ENCODE measurements at regions not wholly inside any gene's neighbourhood (a gene's known extent, or its start where the extent isn't known, plus 50 kb on each side); places are given as distances from the start of the nearest gene placed in this dataset.
"Not testable (repeated sequence)": the region's sequence is repeated elsewhere in the genome, so short reads cannot be mapped to it uniquely, and the experiment has no call there.

DNA sequence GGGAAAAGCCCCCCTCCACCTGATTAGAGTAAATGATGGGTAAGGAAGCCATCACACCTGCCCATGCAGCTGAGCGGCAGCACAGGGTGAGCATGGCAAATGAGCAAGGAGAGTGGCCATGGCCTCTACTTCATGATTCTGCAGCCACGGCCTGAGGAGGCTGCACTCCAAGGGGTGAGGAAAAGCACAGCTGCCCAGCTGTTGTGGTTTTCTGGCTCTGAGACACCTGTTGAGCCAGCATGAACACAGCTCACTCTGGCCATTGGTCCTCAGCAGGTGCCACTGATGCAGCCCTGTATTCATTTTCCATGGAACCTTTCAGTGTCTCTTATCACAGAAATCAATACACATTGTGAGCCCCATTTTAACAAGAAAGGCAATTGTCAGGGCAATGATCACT, 707.2 kb downstream of the AACS start:
- DNase-seq (ENCODE audit: low spot score), result no peak

DNA sequence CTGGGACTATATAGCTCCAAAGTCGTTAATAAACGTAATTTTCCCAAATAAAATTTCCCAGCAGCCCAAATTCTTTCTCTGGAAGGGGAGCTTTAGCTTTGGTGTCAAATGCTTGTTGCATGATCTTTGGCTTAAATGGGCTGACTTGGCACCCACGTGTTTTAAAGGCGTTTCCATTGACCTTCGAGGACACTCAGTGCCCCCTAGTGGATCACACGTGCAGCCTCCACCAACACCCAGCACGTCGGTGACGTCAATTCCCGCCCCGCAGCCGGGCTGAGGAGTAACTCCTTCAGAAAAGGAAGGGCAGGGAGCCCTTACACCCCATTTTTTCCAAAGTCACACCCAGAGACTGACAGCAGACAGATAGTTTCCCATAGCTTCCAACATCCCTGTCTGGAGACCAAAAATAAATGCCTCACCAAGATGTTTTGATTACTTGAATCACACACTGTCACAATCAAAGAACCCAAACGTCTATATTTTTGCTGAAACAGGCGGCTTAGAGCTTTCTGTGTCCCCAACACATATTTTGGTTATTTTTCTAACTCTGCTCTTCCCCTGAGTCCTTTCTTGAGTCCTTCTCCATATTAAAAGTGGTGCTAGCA, 707.9 kb downstream of the AACS start:
- no peak for DNase-seq (ENCODE audit: low spot score)

DNA sequence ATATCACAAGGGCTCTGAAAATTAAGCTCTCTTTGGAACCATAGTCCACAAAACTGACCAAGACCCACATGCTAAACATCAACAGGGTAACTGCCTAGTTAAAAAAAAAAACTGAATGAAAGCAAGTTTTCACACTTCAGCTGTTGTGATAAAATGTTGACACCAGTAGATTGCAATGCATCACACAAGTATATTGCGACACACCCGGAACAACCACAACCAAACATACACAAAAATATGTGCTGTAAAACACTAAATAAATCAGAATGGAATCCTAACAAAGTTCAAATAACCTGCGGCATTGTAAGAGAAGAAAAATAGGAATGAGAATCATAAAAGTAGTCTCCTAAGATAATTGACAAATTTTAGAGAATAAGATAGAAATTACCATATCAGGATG, 710.3 kb downstream of the AACS start:
- no peak for DNase-seq (ENCODE audit: low spot score)

DNA sequence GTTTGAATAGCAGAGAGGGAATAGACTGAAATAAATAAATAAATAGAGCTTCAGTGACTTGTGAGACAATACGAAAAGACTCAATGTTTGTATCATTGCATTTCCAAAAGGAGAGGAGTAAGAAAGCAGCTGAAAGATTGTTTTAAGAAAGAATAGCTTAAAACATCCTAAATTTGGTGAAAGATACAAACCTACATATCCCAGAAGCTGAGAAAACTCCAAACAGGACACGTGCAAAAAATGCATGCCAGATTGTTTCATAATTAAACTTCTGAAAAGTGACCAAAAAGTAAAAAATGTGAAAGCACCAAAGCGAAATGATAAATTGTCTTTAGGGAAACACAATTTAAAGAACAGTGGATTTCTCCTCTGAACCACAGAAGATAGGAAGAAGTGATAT, 711.0 kb downstream of the AACS start:
- no peak for DNase-seq (ENCODE audit: low spot score)

DNA sequence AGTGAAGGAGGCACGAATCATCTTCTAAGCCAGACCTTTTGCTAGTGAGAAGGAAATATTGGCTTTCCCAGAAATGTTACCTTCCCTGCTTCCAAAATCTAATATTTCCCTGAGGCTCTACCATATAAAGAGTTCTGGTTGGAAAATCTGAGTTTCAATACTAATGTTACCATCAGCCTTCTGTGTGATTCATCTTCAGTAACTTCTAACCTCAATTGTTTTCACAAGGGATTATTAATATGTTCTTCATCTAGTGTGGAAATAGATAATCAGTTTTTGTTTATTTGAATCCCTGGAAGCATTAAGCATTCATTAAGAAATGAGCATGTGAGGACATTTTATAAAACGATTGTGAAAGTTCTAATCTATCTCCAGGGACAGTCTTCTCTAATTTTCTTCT, 720.9 kb downstream of the AACS start:
- no peak for DNase-seq (ENCODE audit: low spot score)

DNA sequence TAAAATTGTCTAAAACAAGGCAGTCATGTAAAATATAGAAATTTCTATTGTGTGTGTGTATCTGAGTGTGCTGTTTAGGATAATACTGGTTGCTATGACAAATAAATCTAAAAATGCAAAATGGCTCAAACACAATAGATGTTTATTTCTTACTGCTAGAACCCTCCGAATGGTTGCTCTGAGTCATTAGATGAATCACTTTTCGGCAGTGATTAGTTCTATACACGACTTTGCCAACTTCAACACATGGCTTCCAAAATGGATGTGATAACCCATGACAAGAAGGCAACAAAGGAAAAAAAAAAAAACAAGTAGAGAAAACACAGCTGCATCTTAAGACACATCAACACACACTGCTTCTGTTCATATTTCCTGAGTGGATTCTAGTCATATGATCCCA, 729.2 kb downstream of the AACS start:
- DNase-seq (ENCODE audit: low spot score), result no peak

DNA sequence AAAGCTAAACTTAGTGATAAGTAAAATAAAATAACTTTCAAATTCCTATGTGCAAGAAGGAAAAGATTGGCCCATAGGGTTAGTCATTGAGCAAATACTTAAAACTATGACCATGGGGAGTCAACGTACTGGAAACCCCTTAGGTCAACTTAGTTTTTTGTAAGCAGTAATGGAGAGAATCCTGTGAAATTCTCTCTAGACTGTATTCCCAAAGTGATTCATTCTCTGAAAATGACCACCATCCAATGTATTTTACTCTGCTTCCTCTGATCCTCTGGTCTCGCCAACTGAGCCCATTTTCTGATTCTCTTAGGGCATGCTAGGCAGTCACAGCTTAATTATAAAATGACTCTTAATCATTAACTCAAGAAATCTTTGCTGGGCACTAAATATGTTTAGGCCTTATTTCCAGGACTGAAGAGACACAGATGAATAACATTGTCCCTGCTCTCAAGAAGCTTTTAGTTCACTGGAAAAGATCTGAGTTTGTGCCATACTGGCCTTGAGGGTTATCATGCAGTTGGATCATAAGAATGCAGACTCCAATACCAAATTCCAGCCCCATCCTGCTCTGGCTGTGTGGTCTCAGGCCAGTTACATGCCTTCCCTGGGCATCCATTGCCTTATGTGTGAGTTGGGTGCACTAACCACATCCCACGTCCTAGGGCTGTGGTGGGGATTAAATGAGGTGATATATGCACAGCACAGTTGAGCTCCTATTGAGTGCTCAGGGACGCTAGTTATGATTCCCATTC, 732.4 kb downstream of the AACS start:
- no peak for DNase-seq (ENCODE audit: low spot score)

DNA sequence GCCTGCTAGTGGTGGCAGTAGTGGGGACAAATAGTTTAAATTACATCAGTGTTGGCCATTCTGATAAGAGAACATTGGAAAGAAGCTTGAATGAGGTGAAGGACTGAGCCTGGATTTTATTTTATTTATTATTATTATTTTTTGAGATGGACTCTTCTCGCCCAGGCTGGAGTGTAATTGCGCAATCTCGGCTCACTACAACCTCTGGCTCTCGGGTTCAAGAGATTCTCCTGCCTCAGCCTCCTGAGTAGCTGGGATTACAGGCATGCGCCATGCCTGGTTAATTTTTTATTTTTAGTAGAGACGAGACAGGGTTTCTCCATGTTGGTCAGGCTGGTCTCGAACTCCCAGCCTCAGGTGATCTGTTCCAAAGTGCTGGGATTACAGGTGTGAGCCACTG, 739.4 kb downstream of the AACS start:
- DNase-seq (ENCODE audit: low spot score), result no peak

DNA sequence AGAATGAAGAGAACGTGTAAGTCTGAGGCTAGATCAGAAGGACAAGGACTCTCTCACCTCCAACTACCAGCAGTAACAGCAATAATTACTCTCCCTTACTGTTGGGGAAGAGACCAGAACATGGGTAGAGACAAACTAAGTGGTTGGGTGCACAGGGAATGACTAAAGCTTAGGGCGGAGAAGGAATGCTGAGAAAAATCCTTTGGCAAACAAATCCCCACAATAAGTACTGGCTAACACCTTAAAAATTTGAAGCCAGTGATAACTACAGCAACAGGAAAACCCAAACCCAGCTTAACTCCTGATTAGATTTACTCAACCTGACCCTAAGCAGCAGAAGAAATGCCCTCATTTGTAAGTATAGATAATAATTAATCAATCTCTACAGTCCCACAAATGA, 759.0 kb downstream of the AACS start:
- DNase-seq (ENCODE audit: low spot score), result no peak

DNA sequence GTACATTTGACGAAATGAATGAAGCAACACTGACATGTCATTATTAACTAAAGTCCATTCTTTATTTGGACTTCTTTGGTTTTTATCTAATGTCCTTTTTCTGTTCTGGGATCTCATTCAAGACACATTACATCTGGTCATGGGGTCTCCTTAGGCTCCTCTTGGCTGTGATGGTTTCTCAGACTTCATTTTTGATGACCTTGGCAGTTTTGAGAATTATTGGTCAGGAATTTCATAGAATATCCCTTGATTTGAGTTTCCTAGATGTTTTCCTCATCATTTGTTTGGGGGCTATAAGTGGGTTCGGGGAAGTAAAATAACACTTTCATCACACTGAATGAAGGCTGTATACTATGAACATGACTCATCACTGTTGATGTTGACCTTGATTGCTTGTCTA, 770.6 kb downstream of the AACS start:
- DNase-seq (ENCODE audit: low spot score), result no peak

DNA sequence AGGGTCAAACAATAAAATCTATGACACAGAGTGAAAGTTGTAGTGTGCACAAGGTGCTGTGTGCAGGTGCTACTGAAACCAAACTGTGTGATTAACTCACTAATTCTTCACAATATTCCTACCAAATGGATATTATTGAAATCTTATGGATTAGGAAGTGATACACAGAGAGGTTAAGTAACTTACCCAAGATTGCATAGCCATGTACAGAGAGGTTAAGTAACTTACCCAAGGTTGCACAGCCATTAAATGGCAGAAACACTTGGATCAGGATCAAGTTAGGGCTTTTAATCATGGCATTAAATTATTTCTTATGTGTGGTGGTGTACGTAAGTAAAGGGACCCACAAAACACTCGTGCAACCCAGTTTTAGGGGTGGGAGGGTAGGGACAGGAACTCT, 771.4 kb downstream of the AACS start:
- DNase-seq (ENCODE audit: low spot score), result no peak

DNA sequence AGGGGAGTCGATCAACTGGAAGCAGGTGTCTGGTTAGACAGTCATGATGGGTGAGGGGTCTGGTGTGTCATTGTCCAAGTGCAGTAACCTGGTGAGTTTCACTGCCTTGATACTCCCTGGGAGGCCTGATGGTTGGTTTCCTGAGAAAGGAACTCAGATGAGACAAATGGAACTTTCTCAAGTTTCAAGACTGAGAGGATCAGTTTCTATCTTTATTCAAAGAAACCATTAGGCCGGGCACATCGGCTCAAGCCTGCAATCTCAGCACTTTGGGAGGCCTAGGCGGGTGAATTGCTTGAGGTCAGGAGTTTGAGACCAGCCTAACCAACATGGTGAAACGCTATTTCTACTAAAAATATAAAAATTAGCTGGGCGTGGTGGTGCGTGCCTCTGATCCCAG, 776.1 kb downstream of the AACS start:
- no peak for DNase-seq (ENCODE audit: low spot score)

DNA sequence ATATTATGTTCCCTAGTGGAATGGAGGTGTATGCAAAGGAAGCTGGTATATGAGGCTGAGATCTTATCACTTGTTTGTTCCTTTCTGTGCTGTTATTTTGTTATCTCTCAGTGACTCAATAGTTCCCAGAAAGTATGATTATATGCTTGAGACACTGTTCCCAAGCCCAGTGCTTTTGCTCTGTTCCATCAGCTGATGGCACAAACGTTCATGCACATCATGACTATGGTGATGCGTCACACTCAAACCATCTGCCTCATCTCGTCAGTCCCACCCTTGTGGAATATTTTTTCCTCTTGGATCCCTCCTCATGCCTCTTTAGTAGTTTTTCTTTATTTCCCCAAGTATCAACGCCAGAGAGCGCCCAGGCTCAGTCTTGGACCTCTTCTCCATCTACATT, 786.9 kb downstream of the AACS start:
- DNase-seq (ENCODE audit: low spot score), result no peak

DNA sequence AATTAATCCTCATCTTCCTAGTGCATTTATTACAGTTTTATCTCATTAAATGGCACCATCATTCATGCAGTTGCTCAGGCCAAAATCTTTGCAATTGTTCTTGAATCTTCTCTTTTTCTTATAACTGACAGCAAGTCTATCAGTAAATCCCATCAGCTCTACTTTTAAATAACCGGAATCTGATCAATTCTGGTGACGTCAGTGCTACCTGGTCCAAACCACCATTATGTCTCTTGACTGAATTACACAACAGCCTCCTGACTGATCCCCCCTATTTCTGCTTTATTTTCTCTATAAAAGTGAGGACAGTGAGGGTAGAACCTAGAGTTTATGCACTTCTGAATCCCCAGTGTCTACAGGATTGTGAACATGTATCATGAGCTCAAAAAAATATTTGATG, 787.4 kb downstream of the AACS start:
- no peak for DNase-seq (ENCODE audit: low spot score)

DNA sequence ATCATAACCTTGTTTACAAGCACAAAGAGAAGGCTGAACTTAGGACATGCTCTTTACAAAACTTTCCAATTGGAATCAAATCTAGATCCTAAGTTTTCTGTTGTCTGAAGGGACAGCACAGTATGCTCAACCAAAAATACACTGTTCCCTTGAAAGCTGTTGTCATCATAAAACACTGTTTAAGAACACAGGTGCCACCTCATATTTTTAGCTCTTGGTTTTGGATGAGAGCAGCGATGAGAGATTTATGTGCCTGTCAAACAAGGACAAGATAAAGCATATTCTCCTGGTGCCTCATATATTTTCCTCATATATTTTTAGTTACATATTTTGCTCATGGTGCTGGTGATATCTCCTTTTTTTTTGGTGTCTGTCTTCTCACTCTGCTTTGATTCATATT, 788.4 kb downstream of the AACS start:
- DNase-seq (ENCODE audit: low spot score), result no peak

DNA sequence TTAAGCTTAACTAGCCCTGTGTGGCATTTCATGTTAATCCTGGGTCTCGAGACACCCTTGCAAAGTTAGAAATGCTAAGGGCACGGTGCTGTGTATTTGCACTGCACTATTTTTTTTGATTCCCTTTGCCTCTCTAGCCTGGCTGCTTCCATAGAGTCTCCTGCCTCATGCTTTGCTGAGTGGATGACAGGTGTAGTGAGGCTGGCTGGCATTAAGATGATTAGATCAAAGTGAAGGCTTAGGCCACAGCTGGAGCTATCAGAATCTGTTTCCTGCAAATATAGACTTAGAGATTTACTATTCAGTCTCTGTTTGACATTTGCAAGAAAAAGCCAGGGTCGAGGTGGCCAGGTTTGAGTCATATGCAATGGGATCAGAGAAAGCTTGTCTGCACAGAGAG, 791.1 kb downstream of the AACS start:
- DNase-seq (ENCODE audit: low spot score), result no peak

DNA sequence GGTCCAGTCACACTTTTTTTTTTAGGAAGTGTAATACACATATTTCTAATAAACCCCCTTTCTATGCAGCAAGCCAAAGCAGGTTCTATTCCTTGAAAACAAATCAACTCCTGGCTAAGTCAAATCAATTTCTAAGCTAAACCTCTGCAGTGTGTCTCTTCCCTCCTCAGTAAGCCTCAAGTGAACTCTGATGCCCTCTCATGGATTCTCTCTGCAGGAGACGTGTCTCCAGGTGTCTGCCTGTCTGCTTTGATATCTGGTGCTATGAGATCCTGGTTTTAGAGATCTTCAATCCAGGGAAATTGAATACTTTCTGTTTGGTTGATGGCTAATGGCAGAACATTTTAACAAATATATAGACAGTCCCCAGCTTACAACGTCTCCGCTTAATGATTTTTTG, 791.7 kb downstream of the AACS start:
- DNase-seq (ENCODE audit: low spot score), result no peak

DNA sequence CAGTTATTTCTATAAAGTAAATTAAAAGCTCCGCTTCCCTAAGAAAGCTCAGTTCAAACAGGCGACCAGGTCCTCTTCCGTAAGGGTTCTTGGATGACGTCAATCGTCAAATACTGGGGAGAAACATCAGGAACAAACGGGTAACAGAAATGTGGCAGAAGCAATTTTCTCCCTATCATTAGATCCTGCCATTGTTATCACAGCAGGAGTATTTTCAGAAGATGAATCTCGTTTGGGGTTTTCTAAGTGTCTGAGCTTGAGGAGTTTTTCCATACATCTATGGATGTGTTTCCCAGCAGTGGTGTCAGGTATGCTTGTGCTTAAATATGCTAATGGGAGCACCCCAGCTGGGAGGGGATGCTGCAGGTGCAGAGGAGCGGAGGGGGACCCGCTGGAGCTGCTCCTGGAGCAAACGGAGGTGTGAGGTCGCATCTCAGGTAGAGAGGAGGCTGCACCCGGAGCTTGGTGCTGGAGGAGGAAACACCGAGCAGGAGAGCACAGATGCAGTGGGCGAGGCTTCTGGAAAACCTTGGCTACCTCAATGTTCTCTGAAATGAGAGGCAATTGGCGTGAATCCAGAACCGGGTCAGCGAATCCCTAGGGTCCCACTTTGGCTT, 795.5 kb downstream of the AACS start:
- DNase-seq (ENCODE audit: low spot score), result no peak

DNA sequence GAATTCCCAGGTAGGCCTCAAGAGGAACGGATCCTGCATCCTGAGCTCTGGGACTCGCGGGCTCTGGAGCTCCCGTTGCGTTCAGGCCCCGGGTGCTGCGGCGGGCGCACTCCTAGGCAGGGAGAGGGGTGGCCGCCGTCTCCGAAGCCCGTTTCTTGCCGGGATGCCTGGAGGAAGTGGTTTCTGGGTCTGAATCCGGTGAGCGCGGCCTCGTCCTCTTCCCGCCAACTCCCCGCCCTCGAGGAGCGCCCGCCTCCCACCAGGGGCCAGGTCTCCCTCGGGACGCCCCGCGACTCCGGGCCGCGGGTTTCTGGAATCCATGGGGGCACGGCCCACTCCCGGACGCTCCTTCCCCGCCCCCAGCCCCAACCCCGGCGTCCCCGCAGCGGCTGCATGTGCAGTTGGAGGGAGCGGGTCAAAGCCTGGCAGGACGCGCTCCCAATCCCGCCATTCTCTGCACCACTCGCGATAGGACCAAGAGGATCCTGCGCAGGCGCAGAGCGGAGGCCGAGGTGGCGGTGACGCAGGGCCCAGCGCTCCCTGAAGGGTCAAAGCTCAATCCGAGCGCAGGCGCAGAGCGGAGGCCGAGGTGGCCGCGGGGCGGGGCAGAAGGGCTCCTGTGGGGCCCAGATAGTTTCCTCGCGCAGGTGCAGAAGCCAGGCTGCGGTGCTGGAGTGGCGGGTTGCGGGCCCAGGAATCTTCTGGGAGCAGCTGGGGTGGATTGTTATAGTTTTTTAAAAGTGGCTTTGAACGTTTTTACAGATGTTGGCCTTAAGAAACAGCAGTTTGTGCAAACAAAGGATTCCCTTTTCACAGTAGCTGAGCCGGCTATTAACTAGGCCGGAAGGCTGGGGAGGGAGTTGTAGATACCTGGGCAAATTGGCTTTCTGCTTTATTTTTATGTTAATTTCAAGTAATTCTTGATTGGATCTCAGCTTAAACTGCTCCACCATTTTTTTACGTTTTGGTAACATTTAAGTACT, 796.4 kb downstream of the AACS start:
- DNase-seq (ENCODE audit: low spot score), result no peak

DNA sequence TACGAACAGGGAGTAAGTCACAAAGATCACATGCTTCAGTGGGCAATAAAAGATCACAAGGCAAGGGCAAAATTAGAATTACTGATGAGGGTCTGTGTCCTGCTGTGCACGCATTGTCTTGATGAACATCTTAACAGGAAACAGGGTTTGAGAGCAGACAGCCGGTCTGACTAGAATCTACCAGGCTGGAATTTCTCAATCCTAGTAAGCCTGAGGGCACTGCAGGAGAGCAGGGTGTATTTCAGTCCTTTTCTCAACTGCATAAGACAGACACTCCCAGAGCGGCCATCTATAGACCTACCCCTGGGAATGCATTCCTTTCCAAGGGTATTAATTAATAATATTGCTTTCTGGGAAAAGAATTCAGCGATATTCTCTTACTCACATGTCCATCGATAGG, 800.0 kb downstream of the AACS start:
- DNase-seq (ENCODE audit: low spot score), result not testable (repeated sequence)

DNA sequence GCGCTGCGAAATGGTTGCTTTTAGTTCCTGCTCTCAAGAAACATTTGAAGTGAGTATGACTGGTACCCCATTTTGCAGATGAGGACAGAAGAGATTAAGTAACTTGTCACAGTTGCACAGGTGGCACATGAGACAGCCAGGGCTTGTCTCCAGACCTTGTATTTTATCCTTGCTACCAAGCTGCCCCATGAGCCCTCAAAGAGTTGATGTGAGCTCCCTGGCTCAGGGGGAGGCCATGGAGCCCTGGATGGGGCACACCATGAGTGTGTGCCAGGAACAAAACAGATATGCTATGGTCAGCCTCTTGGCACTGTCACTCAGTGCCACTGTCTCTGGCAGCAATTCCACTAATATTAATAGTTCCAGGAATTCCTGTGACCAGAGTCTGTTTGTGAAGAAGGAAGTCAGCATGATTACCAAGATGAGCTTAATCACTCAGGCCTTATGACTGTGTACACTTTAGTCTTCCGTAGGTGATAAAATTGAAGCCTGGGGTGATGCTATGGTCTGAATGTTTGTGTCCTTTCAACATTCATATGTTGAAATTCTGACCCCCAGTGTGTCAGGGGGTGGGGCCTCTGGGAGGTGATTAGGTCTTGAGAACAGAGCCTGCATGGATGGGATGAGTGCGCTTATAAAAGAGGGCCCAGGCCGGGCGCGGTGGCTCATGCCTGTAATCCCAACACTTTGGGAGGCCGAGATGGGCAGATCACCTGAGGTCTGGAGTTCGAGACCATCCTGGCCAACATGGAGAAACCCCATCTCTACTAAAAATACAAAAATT, 806.8 kb downstream of the AACS start:
- DNase-seq (ENCODE audit: low spot score), result no peak

DNA sequence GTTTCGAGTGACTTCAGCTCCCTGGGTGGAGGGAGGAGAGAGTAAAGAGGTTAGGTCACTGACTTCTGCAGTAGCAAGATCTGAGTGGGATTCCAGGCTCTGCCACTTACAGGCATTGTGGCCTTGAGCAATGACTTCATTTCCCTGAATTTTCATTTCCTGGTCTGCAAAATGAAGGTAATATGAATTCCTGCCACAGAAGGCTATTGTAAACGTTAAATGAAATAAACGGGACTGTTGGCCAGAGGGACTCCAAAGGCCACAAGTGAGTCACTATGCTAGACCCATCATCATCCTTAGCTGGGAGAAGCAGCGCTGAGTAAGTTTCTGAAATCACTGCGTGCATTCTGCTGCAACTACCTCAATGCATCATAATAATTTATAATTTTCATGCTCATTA, 807.8 kb downstream of the AACS start:
- no peak for DNase-seq (ENCODE audit: low spot score)
